Smooth muscle cell of the brain vasculature (primary cell): ENCODE measurements at regions not wholly inside any gene's neighbourhood (a gene's known extent, or its start where the extent isn't known, plus 50 kb on each side); places are given as distances from the start of the nearest gene placed in this dataset.

Source experiments
- DNase-seq: peaks from one replicate; pipeline ENCODE4 v3.0.0-alpha.2; 2012; ENCODE audit warnings: low read depth, low spot score

GRCh38 chrX:98362630-98363029, 1478.9 kb downstream of the RPA4 start:
- no peak for DNase-seq

- no peak for DNase-seq
Measured at GRCh38 chrX:98371994-98372393, 1488.3 kb downstream of the RPA4 start.

- DNase-seq, result no peak
Measured at GRCh38 chrX:98379134-98379533, 1495.4 kb downstream of the RPA4 start.

GRCh38 chrX:98380106-98380505, 1496.4 kb downstream of the RPA4 start:
- no peak for DNase-seq

- DNase-seq, result no peak
Measured at GRCh38 chrX:98380556-98380955, 1496.8 kb downstream of the RPA4 start.

- no peak for DNase-seq
Measured at GRCh38 chrX:98398542-98398941, 1514.8 kb downstream of the RPA4 start.

GRCh38 chrX:98405376-98405775, 1521.7 kb downstream of the RPA4 start:
- no peak for DNase-seq

GRCh38 chrX:98407584-98407983, 1523.9 kb downstream of the RPA4 start:
- DNase-seq, result no peak

- DNase-seq, result no peak
Measured at GRCh38 chrX:98409867-98410266, 1526.2 kb downstream of the RPA4 start.

GRCh38 chrX:98412058-98412457, 1528.3 kb downstream of the RPA4 start:
- no peak for DNase-seq

- DNase-seq, result no peak
Measured at GRCh38 chrX:98422536-98422935, 1538.8 kb downstream of the RPA4 start.

GRCh38 chrX:98432413-98432812, 1548.7 kb downstream of the RPA4 start:
- no peak for DNase-seq

- no peak for DNase-seq
Measured at GRCh38 chrX:98448524-98448923, 1564.8 kb downstream of the RPA4 start.

- DNase-seq, result no peak
Measured at GRCh38 chrX:98452456-98452855, 1568.7 kb downstream of the RPA4 start.

- DNase-seq, result no peak
Measured at GRCh38 chrX:98459669-98460068, 1576.0 kb downstream of the RPA4 start.

GRCh38 chrX:98480606-98481005, 1596.9 kb downstream of the RPA4 start:
- no peak for DNase-seq

- DNase-seq, result no peak
Measured at GRCh38 chrX:98481636-98482035, 1597.9 kb downstream of the RPA4 start.

GRCh38 chrX:98490670-98491069, 1607.0 kb downstream of the RPA4 start:
- DNase-seq, result no peak

- DNase-seq, result no peak
Measured at GRCh38 chrX:98501426-98501825, 1617.7 kb downstream of the RPA4 start.

- DNase-seq, result no peak
Measured at GRCh38 chrX:98506907-98507306, 1623.2 kb downstream of the RPA4 start.

GRCh38 chrX:98514032-98514431, 1630.3 kb downstream of the RPA4 start:
- no peak for DNase-seq

GRCh38 chrX:98516120-98516519, 1632.4 kb downstream of the RPA4 start:
- no peak for DNase-seq

GRCh38 chrX:98523026-98523425, 1639.3 kb downstream of the RPA4 start:
- no peak for DNase-seq

- no peak for DNase-seq
Measured at GRCh38 chrX:98523521-98523920, 1639.8 kb downstream of the RPA4 start.

- no peak for DNase-seq
Measured at GRCh38 chrX:98548519-98548918, 1664.8 kb downstream of the RPA4 start.
